DMS153 treated with DMSO at 0.1 percent for 48 hours (cell line): ENCODE measurements at regions not wholly inside any gene's neighbourhood (a gene's known extent, or its start where the extent isn't known, plus 50 kb on each side); places are given as distances from the start of the nearest gene placed in this dataset.

Source experiments
- DNase-seq: peaks from one replicate; lab custom pipeline; 2025; ENCODE audit not compliant: unreplicated experiment; lab: John Stamatoyannopoulos, UW

DNA sequence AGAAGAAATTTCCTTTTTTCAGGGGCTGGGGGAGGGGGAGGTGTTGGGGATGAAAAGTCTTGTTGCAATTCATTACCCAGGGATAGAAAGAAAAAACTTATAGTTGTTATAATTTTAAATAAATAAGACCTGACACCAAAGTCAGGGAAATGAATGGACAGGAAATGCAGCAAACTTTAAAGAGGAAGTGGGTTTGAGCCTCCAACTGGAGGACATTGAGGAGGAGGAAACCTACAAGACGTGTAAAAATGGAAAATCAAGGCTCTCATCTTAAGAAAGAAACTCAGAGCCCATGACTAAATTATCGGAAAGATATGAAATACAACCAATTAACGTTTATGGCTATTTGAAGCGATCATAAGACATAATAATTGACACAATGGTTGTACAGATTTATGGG is 54.4 kb downstream of the NIBAN1 start:
- no peak for DNase-seq

DNA sequence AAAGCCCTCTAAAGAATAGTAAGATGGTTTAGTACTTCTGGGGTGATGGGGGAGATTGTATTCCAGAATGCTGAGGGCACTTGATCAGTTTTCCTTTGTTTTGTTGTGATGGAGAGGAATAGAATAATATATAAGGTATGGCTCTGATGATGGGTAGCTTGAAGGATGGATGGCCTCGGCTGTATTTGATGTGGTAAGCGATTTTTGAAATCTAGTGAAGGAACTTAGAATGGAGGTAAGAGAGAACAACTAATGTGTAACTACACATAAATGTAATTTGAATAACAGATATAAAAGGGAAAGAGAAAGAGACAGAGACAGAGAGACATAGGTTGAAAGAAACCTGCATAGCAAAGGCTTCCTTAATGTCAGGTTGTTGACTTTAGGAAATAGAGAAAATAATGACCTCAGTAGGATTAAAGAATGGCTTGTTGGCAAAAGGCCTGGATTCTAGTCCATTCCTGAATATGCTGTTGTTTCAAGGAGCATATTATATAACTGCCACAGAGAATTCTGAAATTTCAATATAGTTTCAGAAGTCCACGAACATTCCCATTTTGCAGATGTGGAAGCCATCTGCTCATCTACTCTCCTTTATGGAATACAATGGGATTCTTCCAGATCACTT is 58.7 kb downstream of the NIBAN1 start:
- DNase-seq: peak; percentile 16

GRCh38 chr1:184914149-184914548 is 60.2 kb downstream of the NIBAN1 start:
- no peak for DNase-seq

GRCh38 chr1:184912392-184912791 is 61.9 kb downstream of the NIBAN1 start:
- no peak for DNase-seq

DNA sequence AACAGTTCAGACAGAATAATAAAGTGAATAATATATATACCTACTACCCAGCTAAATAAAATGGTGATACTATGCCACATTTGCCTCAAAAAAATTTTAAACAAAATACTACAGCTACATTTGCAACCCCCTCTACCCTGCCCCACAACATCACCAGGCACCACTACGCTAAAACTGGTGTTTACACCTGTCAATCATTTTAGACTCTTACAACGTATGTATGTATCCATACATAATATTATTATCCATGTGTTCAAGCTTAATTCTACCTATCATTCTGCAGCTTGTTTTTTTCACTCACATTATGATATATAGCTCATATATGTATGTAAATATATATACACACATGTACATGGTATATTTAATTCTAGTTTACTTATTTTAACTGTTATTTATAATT is 62.5 kb downstream of the NIBAN1 start:
- no peak for DNase-seq

GRCh38 chr1:184911103-184911745 is 63.1 kb downstream of the NIBAN1 start:
- DNase-seq: no peak

DNA sequence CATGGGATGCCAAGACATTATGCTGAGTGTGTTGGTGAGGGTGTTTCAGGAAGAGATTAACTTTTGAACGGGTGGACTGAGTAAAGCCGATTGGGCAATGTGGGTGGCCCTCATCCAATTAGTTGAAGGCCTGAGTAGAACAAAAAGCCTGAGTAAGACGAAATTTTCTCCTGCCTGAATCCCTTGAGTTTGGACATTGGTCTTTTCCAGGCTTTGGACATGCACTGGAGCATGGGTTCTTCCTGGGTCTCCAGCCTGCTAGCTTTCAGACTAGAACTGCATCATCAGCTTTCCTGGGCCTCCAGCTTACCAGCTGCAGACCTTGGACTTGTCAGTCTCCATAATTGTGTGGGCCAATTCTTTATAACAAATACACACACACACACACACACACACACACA is 63.6 kb downstream of the NIBAN1 start:
- no peak for DNase-seq

DNA sequence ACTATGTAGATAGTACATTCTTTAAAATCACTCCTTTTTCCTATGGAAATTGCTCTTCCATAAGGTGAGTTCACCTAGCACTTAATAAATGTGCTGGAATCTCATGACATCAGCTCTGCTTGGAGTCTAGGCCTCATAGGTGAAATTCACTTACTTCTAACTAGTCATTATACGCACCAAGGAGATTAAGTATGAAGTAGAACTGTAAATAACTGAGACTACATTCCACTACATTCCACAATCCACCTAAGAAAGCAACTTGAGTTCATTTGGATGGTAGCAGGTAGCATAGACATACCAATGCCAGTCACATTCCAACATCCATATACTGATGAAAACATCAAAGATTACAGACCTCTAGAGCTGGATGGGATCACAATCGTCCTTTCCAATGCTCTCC is 64.3 kb downstream of the NIBAN1 start:
- no peak for DNase-seq

DNA sequence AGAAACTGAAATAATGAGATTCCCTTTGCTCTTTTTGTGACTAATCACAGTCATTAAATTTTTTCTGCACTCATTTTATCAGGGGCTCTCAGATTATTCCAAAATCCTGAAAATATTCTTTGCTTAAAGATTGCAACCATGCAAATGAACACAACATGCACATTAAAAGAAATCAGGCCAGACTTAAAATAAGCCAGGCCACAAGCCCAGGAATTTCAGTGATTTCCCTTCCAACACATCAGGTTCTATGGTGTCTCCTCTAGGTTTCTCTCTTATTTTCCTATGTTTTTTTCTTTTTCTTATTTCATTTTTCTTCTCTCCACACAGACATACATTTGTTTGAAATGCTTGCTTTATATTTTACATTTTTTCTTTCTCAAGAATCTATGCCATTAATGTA is 65.3 kb downstream of the NIBAN1 start:
- DNase-seq: no peak

- DNase-seq: no peak
Observed at GRCh38 chr1:184908506-184908905, 65.8 kb downstream of the NIBAN1 start.

GRCh38 chr1:184907500-184907899 is 66.8 kb downstream of the NIBAN1 start:
- DNase-seq: no peak

DNA sequence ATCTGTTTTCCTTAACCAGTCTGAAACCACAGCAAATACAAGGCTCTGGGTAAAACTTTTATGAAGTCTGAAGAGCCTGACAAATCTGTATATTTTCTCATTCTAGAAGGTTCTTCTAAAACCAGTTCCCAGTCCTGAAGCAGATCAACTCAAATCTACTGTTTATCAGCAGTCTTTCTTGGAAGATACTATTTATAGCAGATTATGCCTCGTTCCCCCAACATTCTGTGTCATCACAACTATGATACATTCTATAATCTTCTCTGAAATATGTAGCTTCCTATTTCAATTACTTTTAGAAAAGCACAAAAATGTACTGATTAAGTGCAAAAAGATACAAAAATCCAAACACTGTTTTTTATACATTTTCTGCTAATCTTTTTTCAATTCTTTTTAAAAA is 67.5 kb downstream of the NIBAN1 start:
- no peak for DNase-seq

DNA sequence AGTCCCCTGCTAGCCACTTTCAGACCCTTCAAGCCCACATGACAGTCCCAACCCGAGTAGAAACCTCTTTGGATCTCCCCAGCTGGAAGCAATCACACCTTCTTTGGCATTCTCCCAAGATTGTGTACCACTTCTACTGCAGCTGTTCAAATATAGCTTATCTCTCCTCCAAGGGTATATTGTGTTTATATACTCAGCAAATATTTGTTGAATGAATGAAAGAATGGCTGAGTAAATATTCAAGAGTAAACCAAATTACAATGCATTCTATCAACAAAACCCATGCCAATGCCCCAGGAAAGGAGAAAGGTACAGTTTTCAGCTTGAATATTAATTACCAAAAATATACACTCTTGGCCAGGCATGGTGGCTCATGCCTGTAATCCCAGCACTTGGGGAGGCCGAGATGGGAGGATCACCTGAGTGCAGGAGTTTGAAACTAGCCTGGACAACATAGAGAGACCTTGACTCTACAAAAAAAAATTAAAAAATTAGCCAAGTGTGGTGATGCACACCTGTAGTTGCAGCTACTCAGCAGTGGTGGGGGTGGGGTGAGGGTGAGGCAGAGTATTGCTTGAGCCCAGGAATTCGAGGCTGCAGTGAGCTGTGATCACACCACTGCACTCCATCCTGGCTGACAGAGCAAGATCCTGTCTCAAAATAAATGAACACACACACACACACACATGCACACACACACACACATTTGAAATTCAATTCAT is 68.5 kb downstream of the NIBAN1 start:
- peak; percentile 97 for DNase-seq

DNA sequence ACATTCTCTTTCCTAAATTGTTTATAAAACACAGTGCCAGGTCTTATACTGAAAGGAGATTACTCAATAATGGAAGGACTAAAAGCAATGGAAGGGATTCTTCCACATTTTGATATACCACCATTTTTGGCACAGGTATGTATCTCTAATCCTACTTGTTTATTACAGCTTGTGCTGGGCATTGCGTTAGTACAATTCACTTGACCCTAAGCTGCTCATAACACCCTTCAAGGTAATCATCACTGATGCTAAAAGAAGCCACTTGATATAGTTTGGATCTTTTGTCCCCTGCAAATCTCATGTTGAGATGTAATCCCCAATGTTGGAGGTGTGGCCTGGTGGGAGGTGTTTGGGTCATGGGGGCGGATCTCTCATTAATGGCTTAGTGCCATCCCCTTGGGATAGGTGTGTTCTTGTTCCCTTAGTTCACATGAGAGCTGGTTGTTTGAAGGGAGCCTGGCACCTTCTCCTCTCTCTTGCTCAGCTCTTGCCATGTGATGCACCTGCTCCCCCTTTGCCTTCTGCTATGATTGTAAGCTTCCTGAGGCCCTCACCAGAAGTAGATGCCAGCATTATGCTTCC is 71.1 kb downstream of the NIBAN1 start:
- DNase-seq: no peak

DNA sequence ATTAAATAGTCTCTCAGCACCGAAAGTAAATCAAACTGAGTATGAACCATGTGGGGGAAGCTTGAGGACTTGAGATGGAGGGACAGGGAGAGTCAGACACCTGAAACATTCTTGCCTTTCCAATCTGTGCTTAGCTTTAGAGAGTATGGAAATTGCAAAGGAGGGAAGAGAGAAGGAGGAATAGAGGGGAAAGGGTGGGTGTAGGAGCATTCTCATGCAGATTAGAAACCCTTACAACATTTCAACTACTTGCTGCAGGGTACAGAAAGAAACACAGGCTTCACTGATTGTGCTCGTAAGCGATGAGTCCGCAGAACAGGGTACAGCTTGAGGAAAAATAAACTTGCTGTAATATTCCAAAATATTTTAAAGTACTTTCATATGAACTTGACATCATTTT is 73.8 kb downstream of the NIBAN1 start:
- DNase-seq: no peak

- DNase-seq: no peak
Observed at GRCh38 chr1:184896000-184896399, 78.3 kb downstream of the NIBAN1 start.

DNA sequence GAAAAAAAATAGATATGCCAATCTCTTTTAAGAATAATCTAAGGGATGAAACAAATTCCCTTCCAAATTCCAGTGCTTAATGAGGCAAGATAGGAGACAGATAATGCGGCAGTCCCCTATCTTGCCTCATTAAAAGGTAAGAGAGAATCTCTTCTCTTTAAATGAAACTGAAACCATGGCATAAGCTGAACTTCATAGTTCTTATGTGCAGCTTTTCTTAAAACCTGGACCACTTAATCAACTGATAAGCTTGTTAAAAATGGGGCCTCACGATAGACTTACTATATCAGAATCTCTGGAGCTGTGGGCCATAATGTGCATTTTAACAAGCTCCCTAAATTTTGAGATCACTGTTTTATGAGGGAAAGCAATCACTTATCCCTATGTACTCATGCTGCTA is 79.2 kb downstream of the NIBAN1 start:
- no peak for DNase-seq

GRCh38 chr1:184893695-184894094 is 80.6 kb downstream of the NIBAN1 start:
- no peak for DNase-seq

GRCh38 chr1:184892116-184892515 is 82.2 kb downstream of the NIBAN1 start:
- no peak for DNase-seq

GRCh38 chr1:184891440-184891839 is 82.9 kb downstream of the NIBAN1 start:
- no peak for DNase-seq

DNA sequence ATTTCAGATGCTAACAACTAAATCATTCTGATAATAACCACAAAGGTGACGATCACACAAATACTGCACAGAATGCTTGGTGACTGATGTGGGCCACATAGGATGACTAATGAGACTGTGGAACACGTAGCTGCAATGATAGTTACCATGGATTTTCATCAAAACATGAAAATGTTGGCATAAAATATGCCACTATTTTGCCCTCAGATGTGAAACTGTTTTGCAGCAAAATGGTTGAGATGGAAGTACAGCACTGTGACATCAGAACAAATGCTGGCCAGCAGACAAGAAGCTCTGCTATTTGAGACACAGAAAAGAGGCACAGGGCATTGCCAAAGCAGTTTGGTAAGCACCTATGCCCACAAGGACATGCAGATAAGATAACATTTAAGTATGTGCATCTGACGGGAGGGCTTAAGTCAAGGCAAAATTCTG is 83.8 kb downstream of the NIBAN1 start:
- DNase-seq: no peak

- no peak for DNase-seq
Observed at GRCh38 chr1:184889902-184890301, 84.4 kb downstream of the NIBAN1 start.
